ENCODE measurements at regions not wholly inside any gene's neighbourhood (a gene's known extent, or its start where the extent isn't known, plus 50 kb on each side); places are given as distances from the start of the nearest gene placed in this dataset.
A peak's percentile ranks its signal among the peaks of the same experiment; 100 is the strongest.

DNA sequence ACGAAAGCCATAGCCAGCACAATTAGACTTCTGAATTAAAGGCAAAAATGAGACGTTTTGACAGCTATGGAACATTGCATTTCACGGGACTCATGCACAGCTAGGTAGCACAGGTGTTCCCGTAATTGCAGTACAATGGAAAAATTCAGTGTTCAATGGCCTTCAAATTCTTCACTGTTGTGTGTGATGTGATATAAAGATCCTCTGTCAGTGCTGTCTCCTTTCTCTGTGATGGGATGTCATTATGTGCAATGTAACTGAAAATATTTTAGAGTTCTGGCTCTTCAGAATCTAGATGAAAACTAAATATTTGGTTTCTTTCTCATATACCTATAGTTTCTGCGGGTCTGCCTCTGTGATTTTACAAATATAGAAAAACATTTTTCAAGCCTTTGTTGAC is 1599.7 kb downstream of the MRPL39 start:
- TF ChIP-seq EP300 (conservative IDR thresholded peaks at IDR 0.05; ENCODE audit: poor library complexity, severe bottlenecking) (peak; percentile 94), POLR2AphosphoS5 (IDR thresholded peaks at IDR 0.05) (peak; percentile 73), EZH2 (IDR thresholded peaks at IDR 0.05; ENCODE audit: borderline replicate concordance, insufficient read depth, low read length, poor library complexity, severe bottlenecking) (no peak), MXI1 (conservative IDR thresholded peaks at IDR 0.05; ENCODE audit: poor library complexity, severe bottlenecking) (no peak), SMC3 (conservative IDR thresholded peaks at IDR 0.05; ENCODE audit: poor library complexity) (no peak), RAD21 (conservative IDR thresholded peaks at IDR 0.05) (no peak)
- TF ChIP-seq, protein P1, sequence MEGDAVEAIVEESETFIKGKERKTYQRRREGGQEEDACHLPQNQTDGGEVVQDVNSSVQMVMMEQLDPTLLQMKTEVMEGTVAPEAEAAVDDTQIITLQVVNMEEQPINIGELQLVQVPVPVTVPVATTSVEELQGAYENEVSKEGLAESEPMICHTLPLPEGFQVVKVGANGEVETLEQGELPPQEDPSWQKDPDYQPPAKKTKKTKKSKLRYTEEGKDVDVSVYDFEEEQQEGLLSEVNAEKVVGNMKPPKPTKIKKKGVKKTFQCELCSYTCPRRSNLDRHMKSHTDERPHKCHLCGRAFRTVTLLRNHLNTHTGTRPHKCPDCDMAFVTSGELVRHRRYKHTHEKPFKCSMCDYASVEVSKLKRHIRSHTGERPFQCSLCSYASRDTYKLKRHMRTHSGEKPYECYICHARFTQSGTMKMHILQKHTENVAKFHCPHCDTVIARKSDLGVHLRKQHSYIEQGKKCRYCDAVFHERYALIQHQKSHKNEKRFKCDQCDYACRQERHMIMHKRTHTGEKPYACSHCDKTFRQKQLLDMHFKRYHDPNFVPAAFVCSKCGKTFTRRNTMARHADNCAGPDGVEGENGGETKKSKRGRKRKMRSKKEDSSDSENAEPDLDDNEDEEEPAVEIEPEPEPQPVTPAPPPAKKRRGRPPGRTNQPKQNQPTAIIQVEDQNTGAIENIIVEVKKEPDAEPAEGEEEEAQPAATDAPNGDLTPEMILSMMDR (IDR thresholded peaks at IDR 0.05; ENCODE audit: poor library complexity, severe bottlenecking) = no peak

All from neural cell (in vitro differentiated cells).